HT-29 (cell line): ENCODE measurements at regions not wholly inside any gene's neighbourhood (a gene's known extent, or its start where the extent isn't known, plus 50 kb on each side); places are given as distances from the start of the nearest gene placed in this dataset.
A peak's percentile ranks its signal among the peaks of the same experiment; 100 is the strongest.

Experiments
- DNase-seq: peaks from one replicate; pipeline ENCODE4 v3.0.0-alpha.2; 2015; ENCODE audit warnings: low spot score

DNA sequence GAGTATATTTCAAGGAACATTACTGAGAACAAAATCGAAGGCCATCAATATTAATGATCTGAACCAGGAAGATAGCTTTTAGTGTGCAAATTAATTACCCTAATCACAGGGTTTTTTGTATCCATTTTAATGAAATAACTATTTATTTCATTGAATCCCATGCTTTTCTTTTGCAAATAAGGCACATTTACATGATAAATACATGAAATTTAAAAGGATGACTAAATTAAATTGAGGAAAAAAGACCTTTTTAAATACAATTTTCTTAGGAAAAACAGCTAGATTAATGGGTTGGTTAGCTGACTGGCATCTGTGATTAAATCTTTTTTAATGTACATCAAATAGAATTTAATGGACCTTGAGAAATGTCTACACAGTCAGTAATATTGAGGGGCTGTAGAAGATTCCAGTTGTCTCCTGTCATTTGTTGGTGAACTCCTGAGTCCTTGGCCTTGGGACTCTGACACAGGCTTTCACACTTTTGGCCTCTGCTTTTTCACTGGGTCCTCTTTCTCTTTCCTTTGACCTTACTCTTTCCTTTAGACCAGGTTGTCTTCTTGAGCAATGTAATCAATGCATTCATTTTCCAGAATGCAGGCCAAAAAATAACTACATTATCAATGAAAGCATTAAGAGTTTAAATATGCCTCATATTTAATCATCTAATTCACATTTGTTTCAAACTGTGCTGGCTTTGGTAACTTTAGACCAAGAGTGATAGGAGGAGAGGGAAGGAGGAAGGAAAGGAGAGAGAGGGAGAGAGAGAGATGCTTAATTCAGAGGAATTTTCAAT, 511.5 kb downstream of the ZNF608 start:
- DNase-seq: no peak

GRCh38 chr5:124234022-124234769, 512.2 kb downstream of the ZNF608 start:
- DNase-seq: no peak

- no peak for DNase-seq
These were observed 513.9 kb downstream of the ZNF608 start for GRCh38 chr5:124232515-124232914.

DNA sequence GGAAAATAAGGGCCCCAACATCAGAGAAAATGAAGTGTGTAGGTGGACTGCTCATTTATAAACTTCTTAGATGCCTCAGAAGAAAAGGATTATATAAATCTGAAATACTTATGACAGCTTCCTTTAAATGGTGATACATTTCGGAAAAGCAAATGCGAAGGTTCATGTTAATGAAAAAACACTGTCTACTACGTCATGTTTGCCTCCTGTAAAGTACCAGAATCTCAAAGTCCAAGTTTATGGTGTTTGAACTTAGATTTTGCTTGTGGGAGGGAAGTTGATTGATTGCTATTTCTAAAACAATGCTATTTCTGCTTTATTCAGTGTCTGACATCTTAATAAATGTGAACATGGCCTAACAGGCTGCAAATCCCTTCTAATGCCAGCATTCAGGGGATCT, 514.6 kb downstream of the ZNF608 start:
- DNase-seq: no peak

DNA sequence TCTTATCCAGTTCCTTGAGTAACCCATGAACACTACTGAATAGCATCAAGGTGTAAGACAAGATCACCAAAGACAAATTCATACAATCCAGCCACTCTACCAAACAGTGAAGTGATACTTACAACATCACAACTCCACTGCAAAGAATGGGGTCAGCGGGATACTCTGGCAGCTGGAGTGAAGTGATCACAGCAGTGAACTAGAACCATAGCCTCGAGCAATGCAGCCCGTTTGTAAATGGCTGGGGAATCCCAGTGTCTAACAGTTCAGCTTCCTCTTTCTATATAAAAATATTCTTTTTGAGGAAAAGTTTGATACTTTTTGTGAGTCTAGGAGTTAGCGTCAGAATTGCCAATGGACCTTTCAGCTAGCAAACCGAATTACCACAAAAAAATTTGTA, 515.2 kb downstream of the ZNF608 start:
- DNase-seq: no peak

DNA sequence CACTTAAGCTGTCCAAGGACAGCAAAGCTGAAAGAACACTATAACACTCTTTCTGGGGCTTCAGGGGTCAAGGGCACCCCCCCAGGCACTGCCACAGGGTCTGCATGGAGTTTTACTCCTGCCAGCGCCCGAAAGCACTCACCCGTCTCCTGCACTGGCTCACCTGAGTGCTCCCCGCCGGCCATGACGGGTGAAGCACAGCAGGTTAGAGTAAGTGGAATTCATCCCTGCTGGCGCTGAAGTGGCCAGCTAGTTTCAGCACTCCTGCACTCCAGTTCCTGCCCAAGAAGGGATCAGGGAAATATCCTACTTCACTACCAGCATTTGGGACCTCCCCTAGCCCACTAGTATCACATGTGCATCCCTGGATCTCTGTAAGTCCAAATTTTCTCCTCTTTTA, 516.0 kb downstream of the ZNF608 start:
- DNase-seq: no peak

DNA sequence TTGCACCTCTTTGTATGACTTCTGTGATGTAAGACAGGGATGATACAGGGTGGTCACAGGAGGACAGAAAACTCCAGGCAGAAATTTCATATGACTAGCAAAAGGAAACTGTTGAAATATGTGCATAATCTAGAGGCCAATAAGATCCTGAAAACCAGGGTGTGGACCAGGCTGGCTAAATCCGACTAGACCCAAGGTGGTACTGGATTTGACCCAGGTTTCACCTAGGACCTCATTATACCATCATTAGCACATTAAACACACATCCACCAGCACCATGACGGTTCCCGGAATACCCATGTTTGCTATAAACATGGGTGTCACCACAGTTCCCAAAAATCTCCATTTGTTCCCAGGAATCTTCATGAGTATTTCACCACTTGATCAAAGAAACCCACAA, 517.1 kb downstream of the ZNF608 start:
- DNase-seq: no peak

- DNase-seq: no peak
These were observed 518.5 kb downstream of the ZNF608 start for GRCh38 chr5:124227914-124228313.

DNA sequence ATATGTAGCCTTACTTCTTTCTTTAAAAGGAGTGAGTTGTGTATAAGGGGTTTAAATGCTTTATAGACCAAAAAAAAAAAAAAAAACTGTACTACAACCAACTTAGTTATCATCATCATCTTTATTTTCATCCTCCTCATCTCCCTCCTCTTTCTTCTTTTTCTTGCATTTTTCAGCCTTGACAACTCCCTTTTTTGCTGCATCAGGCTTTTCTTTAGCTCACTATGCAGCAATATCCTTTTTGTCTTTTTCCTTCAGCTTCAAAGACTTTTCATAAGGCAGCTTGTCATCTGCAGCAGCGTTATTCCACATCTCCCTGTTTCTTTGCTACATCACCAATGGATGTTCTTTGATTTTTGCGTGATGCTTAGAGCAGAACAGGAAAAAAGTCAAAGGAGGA, 526.0 kb downstream of the ZNF608 start:
- no peak for DNase-seq

DNA sequence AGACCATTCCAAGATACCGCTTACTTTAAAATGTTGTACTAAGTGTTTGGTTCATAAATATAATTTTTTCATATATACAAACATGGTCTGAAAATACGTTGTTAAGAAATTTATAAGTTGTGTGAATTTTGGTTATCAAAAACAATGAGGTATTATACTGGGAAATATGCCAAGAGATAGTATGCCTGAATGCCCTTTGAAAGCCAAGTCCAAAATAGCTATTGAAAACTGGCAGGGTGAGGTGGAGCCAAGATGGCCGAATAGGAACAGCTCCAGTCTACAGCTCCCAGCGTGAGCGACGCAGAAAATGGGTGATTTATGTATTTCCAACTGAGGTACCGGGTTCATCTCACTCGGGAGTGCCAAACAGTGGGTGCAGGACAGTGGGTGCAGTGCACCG, 533.5 kb downstream of the ZNF608 start:
- no peak for DNase-seq

GRCh38 chr5:124210111-124210910, 536.1 kb downstream of the ZNF608 start:
- DNase-seq: no peak

- DNase-seq: peak; percentile 7
These were observed 539.3 kb downstream of the ZNF608 start for GRCh38 chr5:124207118-124207517.

DNA sequence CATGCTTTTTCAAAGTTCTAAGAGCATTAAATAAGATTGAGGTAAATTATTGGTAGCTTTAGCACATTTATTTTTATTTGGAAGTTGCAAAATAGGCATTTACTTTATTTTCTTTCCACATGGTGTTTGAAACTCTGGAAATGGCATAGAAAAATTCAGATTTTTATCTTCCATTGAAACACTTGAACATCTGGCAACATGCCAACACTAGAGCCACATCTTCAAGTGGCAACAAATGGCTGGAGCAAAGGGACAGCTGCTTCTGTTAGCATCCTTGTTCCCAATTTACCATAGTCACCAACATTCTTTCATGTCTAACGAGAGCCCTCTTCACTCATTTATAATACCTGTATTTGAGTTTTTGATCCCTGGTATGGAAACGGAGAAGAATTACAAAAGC, 539.9 kb downstream of the ZNF608 start:
- DNase-seq: no peak

DNA sequence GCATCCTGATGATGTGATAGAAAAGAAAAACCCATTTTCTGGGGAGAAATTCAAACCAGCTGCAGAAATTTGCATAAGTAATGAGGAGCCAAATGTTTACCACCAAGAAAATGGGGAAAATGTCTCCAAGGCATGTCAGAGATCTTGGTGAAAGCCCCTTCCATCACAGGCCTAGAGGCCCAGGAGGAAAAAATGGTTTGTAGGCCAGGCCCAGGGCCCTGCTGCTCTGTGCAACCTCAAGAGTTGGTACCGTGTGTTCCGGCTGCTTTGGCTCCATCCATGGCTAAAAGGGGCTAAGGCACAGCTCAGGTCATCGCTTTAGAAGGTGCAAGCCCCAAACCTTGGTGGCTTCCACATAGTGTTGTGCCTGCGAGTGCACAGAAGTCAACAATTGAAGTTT, 543.1 kb downstream of the ZNF608 start:
- DNase-seq: no peak

DNA sequence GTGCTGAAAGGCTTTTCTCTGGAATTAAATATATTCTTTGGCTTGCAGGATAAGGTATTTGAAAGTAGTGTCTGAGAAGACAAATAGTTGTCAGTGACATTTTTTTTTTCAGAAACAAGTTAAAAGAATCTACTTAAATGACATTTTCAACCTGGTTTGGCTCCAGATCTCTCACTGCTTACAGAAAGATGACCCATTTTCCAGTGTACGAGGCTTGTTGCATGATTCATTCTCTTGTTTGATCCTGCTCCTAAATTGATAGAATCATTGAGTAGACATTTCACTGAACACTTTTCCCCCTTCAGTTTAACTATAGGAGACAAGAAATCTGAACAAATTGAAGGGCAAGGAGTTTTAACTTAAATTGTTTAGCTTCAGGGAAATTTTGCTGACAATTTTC, 546.1 kb downstream of the ZNF608 start:
- no peak for DNase-seq

DNA sequence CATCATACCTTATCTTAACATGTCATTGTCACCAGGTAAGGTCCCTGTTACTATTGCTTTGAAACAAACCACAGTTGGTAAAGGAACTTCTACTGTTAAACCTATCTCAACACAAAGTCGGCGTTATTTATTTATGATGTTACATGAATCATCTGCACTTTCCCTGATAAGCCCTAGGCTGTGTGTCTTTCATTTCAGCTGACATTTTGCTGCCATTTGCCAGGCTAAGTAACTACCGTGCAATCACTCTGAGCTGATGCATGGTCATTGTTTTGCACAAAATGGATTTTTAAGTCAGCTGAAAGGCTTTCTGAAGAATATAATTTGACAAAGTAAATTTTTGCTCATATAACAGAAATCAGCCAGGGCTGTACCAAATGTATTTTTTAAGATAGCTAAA, 546.5 kb downstream of the ZNF608 start:
- no peak for DNase-seq

DNA sequence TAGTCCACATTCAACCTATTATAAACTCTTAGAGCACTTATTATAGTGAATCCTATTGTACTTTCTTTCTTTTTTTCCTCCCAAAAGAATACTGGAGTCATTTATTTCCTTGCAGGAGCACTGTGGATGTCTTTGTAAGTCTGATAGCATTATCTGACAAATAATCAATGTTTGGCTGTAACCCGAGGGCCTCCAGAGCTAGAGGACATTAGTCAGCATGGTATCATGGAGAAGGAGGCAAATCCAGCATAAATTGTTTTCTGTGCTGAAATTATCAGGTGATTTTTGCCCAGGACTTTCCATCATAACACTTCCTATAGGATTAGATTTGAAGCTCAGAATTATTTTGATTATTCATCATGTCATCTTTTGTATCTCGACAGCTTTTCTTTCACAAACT, 551.0 kb downstream of the ZNF608 start:
- no peak for DNase-seq

DNA sequence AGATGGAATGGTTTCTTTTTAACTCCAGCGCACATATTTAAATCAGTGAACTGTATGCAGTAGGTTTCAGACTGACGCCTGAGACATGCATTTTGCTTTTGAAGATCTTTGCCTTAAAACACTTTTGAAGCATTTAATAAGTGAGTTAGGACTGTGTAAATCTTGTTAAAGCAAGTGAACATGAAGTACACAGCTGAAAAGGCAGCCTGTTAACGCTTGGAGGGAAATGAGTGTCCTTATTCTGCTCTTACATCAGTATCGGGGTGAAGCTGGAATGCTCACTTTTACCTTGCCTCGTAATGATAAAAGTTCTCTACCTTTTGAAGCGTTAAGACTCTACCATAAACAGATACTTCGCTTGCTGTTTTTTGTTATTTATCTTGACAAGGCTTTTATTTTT, 552.2 kb downstream of the ZNF608 start:
- no peak for DNase-seq

DNA sequence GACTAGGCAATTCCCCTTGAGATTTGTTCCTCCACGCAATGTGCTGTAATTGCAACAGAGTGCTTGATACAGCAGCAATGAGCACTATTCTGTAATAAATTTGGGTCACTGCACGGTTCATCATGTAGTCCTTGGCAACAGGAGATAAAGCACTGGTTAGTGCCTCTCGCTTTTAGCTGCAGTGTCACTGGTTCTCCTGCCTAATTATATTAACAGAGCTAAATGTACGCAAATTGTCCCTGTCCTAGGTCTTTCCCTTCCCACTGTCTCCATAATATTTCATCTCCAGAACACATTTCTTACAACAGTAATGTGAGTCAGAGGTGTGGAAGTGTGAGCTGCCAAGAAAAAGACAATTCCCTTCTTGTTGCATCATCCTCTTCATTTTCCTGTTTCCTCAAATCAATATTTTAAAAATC, 553.1 kb downstream of the ZNF608 start:
- DNase-seq: no peak

- DNase-seq: no peak
These were observed 553.7 kb downstream of the ZNF608 start for GRCh38 chr5:124192716-124193115.

GRCh38 chr5:124185716-124186115, 560.7 kb downstream of the ZNF608 start:
- no peak for DNase-seq

- no peak for DNase-seq
These were observed 564.3 kb downstream of the ZNF608 start for GRCh38 chr5:124182133-124182532.
